Keratinocyte (primary cell): ENCODE measurements at regions not wholly inside any gene's neighbourhood (a gene's known extent, or its start where the extent isn't known, plus 50 kb on each side); places are given as distances from the start of the nearest gene placed in this dataset.

Experiments
- CTCF ChIP-seq, 3 experiments: IDR thresholded peaks in 1 of 3; conservative IDR thresholded peaks in 1 of 3; optimal IDR thresholded peaks in 1 of 3; 2 replicates in 2 of 3; 3 replicates in 1 of 3; pipeline versions ENCODE3 to v1.5.1; 2011; ENCODE audit warnings: low read length in 3 of 3, mild to moderate bottlenecking in 3 of 3, moderate library complexity in 2 of 3, control low read depth in 1 of 3, inconsistent platforms in 1 of 3; ENCODE audit not compliant: insufficient read depth in 2 of 3; ENCODE audit errors: extremely low read depth in 1 of 3
- EZH2 ChIP-seq: IDR thresholded peaks from one replicate; pipeline ENCODE4 v1.6.1; 2012; ENCODE audit warnings: inconsistent platforms, mild to moderate bottlenecking, low read length, moderate library complexity

GRCh38 chr7:159209429-159209828 lies 64.8 kb upstream of the VIPR2 start:
- TF ChIP-seq CTCF (optimal IDR thresholded peaks at IDR 0.05 in 1 of 3, IDR thresholded peaks at IDR 0.05 in 1 of 3, conservative IDR thresholded peaks at IDR 0.05 in 1 of 3; ENCODE audit: extremely low read depth in 1 of 3, insufficient read depth in 2 of 3, low read length in 3 of 3) = no peak
- no peak for TF ChIP-seq EZH2
